Karpas-422 (cell line): ENCODE measurements at regions not wholly inside any gene's neighbourhood (a gene's known extent, or its start where the extent isn't known, plus 50 kb on each side); places are given as distances from the start of the nearest gene placed in this dataset.

Source experiments
- DNase-seq: peaks from one replicate; pipeline ENCODE4 v3.0.0-alpha.2; 2015
- H2AFZ ChIP-seq: fragments of 200-600 bp; sonication (generic); 2 replicates; pipeline ENCODE4 v1.6.1; 2014; ENCODE audit warnings: antibody characterized with exemption, low read length, mixed read lengths
- H3K27ac ChIP-seq: fragments of 200-600 bp; sonication (generic); 2 replicates; pipeline ENCODE4 v1.5.1; 2014; ENCODE audit warnings: mild to moderate bottlenecking, low read length, moderate library complexity
- H3K27me3 ChIP-seq: fragments of 200-600 bp; sonication (generic); 2 replicates; pipeline ENCODE4 v1.6.1; 2014; ENCODE audit warnings: low read length, mixed read lengths
- H3K36me3 ChIP-seq: fragments of 200-600 bp; sonication (generic); 2 replicates; pipeline ENCODE4 v1.6.1; 2014; ENCODE audit warnings: low read length, mixed read lengths; ENCODE audit not compliant: insufficient read depth
- H3K4me1 ChIP-seq: fragments of 200-600 bp; sonication (generic); 2 replicates; pipeline ENCODE4 v1.6.1; 2014; ENCODE audit warnings: mild to moderate bottlenecking, low read length, mixed read lengths
- H3K4me2 ChIP-seq: fragments of 200-600 bp; sonication (generic); 2 replicates; pipeline ENCODE4 v1.6.1; 2014; ENCODE audit warnings: low read length, low read depth, mild to moderate bottlenecking; ENCODE audit not compliant: poor library complexity, severe bottlenecking
- H3K4me3 ChIP-seq: fragments of 200-600 bp; sonication (generic); 2 replicates; pipeline ENCODE4 v1.5.1; 2014; ENCODE audit warnings: mild to moderate bottlenecking, antibody characterized with exemption, low read length, mixed read lengths
- H3K79me2 ChIP-seq: fragments of 200-600 bp; sonication (generic); 2 replicates; pipeline ENCODE4 v1.6.1; 2014; ENCODE audit warnings: mild to moderate bottlenecking, low read length, mixed read lengths
- H3K9ac ChIP-seq: fragments of 200-600 bp; sonication (generic); 2 replicates; pipeline ENCODE4 v1.6.0; 2014; ENCODE audit warnings: low read length
- H3K9me2 ChIP-seq: fragments of 200-600 bp; sonication (generic), shearing (Covaris generic); replicated peaks from 2 replicates; pipeline ENCODE4 v1.6.0; 2014; ENCODE audit warnings: mild to moderate bottlenecking, low read length, moderate library complexity; ENCODE audit not compliant: insufficient read depth
- H3K9me3 ChIP-seq: fragments of 300-700, 200-600 bp; sonication (generic); 2 replicates; pipeline ENCODE4 v1.6.1; 2014; ENCODE audit warnings: low read length, mixed read lengths
- H4K20me1 ChIP-seq: fragments of 200-600 bp; sonication (generic); 2 replicates; pipeline ENCODE4 v1.6.1; 2014; ENCODE audit warnings: mild to moderate bottlenecking, antibody characterized with exemption, low read length, low read depth; ENCODE audit not compliant: insufficient read depth

DNA sequence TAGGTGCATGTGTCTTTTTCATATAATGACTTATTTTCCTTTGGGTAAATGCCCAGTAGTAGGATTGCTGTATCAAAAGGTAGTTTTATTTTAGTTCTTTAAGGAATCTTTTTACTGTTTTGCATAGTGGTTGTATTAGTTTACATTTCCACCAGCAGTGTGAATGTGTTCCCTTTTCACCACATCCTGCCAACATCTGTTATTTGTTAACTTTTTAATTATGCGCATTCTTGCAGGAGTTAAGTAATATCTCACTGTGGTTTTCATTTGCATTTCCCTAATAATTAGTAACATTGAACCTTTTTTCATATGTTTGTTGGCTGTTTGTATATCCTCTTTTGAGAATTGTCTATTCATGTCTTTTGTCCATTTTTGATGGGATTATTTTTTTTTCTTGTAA lies 1761.9 kb downstream of the PLA2G4A start:
- no peak overlapping the region for H3K4me2 ChIP-seq
- no peaks in the 10 kb centered on the region for H3K36me3 ChIP-seq
- no peaks in the 10 kb centered on the region for H3K27me3 ChIP-seq
- no peaks in the 10 kb centered on the region for H4K20me1 ChIP-seq
- H3K27ac ChIP-seq, result no peak overlapping the region
- H3K4me3 ChIP-seq, result no peak overlapping the region
- no peak for DNase-seq
- peaks cover 21% of the 10 kb centered on the region; the same call in 1 of the 2 replicates for H3K9me3 ChIP-seq
- no peaks in the 10 kb centered on the region for H3K79me2 ChIP-seq
- H3K9me2 ChIP-seq, result no peaks in the 10 kb centered on the region
- H3K9ac ChIP-seq, result no peak overlapping the region
- no peaks in the 10 kb centered on the region for H3K4me1 ChIP-seq
- H2AFZ ChIP-seq, result no peak overlapping the region

DNA sequence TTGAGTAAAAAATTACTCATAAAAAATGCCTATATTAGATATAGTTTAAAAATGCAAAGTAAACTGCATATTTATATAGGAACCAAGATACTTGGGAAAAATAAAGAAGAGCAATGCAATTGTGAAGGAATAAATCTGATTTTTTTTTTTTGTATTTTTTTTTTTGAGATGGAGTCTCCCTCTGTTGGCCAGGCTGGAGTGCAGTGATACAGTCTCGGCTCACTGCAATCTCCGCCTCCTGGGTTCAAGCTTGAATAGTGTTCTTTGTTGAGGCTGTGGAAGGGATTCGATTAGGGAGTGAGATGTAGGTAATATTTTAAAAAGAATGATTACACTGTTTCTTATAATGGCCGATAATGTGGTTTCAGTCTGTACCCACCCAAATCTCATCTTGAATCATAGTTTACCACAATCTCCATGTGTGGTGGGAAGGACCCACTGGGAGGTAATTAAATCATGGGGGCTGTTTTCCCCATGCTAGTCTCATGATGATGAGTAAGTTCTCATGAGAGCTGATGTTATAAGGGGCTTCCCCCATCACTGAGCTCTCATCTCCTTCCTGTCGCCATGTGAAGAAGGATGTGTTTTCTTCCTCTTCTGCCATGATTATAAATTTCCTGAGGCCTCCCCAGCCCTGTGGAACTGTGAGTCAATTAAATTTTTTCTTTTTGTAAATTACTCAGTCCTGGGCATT lies 1765.9 kb downstream of the PLA2G4A start:
- H3K27ac ChIP-seq, result no peak overlapping the region

DNA sequence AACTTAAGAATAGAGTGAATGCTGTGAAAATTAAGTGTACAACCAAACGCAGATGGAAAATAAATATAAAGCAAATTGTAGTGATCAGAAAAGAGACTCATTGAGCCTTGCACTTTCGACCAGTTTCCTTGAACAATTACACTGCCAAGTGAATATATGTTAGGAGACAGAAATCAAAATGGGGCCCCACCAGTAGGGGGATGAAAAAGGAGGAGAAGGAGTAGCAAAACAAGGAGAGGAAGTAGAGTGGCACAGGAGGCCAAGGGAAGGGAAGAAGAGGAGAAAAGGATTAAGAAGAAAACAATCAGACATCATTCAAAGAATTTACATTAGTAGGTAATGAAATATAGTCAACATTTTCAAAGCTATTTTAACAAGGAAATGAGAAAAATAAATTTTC lies 1770.6 kb downstream of the PLA2G4A start:
- no peak overlapping the region for H3K9ac ChIP-seq
- H3K36me3 ChIP-seq, result no peaks in the 10 kb centered on the region
- no peaks in the 10 kb centered on the region for H3K79me2 ChIP-seq
- H3K27me3 ChIP-seq, result no peaks in the 10 kb centered on the region
- H3K4me2 ChIP-seq, result no peak overlapping the region
- H2AFZ ChIP-seq, result no peak overlapping the region
- H3K4me3 ChIP-seq, result no peak overlapping the region
- no peaks in the 10 kb centered on the region for H3K4me1 ChIP-seq
- no peaks in the 10 kb centered on the region for H3K9me2 ChIP-seq
- no peak overlapping the region for H3K27ac ChIP-seq
- peaks cover 7% of the 10 kb centered on the region; the same call in 1 of the 2 replicates for H3K9me3 ChIP-seq
- no peak for DNase-seq
- H4K20me1 ChIP-seq, result no peaks in the 10 kb centered on the region

More for the DNA sequence above, 1765.9 kb downstream of the PLA2G4A start:
- Histone ChIP-seq H4K20me1 (no peaks in the 10 kb centered on the region), H3K4me2 (no peak overlapping the region), H3K9me2 (no peaks in the 10 kb centered on the region), H3K27me3 (no peaks in the 10 kb centered on the region), H2AFZ (no peak overlapping the region), H3K36me3 (no peaks in the 10 kb centered on the region), H3K4me1 (no peaks in the 10 kb centered on the region), H3K4me3 (no peak overlapping the region), H3K79me2 (no peaks in the 10 kb centered on the region), H3K9me3 (peaks cover 19% of the 10 kb centered on the region; the same call in 1 of the 2 replicates), H3K9ac (no peak overlapping the region)
- DNase-seq, result no peak

DNA sequence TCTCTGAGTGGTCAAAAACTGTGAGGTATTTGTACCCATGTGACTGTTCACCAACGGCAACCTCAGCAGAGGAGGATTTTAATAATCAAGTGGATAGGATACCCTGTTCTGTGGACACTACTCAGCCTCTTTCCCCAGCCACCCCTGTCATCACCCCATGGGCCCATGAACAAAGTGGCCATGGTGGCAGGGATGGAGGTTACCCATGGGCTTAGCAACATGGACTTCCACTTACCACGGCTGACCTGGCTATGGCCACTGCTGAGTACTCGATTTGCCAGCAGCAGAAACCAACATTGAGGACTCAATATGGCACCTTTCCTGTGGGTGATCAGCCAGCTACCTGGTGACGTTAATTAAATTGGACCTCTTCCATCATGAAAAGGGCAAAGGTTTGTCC lies 1782.7 kb downstream of the PLA2G4A start:
- DNase-seq, result no peak
- H3K9me2 ChIP-seq, result no peaks in the 10 kb centered on the region
- no peaks in the 10 kb centered on the region for H4K20me1 ChIP-seq
- H3K4me3 ChIP-seq, result no peak overlapping the region
- H3K4me2 ChIP-seq, result no peak overlapping the region
- H2AFZ ChIP-seq, result no peak overlapping the region
- H3K4me1 ChIP-seq, result no peaks in the 10 kb centered on the region
- no peak overlapping the region for H3K9ac ChIP-seq
- no peaks in the 10 kb centered on the region for H3K79me2 ChIP-seq
- H3K27me3 ChIP-seq, result no peaks in the 10 kb centered on the region
- H3K9me3 ChIP-seq, result peaks cover 26% of the 10 kb centered on the region
- H3K36me3 ChIP-seq, result no peaks in the 10 kb centered on the region
- no peak overlapping the region for H3K27ac ChIP-seq

DNA sequence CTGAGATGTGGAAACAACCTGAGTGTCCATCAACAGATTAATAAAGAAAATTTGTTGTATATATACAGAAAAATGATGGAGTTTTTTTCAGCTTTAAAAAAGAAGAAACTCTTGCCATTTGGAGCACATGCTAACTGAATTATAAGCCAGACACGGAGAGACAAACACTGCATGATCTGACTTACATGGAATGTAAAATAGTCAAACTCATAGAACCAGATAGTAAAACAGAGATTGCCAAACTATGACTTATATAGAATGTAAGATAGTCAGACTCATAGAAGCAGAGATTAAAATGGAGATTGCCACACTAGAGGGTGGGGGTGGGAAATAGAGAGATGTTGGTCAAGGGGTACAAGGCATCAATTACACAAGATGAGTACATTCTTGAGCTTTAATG lies 1786.6 kb downstream of the PLA2G4A start:
- peaks cover 29% of the 10 kb centered on the region for H3K9me3 ChIP-seq

DNA sequence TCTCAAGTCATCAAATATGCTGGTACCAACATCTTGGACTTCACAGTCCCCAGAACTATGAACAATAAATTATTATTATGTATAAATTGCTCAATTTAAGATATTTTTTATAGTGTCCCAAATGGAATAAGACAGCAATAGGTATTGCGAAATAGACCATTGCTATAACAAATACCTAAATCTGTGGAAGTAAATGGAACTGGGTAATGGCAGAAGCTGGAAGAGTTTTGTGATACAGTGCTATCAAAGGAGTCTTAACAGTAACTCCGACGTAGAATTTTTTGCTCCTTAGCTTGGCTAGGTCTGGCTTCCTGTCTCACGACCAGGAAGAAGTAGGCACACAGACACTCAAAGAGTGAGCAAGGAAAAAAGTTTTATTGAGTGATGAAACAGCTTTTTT lies 1791.5 kb downstream of the PLA2G4A start:
- no peak overlapping the region for H3K27ac ChIP-seq
- no peak overlapping the region for H3K4me2 ChIP-seq
- H3K9me2 ChIP-seq, result no peaks in the 10 kb centered on the region
- H2AFZ ChIP-seq, result no peak overlapping the region
- no peak for DNase-seq
- H3K9ac ChIP-seq, result no peak overlapping the region
- H3K4me1 ChIP-seq, result no peaks in the 10 kb centered on the region
- H3K4me3 ChIP-seq, result no peak overlapping the region
- no peaks in the 10 kb centered on the region for H4K20me1 ChIP-seq
- no peaks in the 10 kb centered on the region for H3K36me3 ChIP-seq
- H3K9me3 ChIP-seq, result peaks cover 12% of the 10 kb centered on the region
- no peaks in the 10 kb centered on the region for H3K27me3 ChIP-seq
- H3K79me2 ChIP-seq, result no peaks in the 10 kb centered on the region

More for the DNA sequence above, 1786.6 kb downstream of the PLA2G4A start:
- Histone ChIP-seq H3K36me3 (no peaks in the 10 kb centered on the region), H4K20me1 (no peaks in the 10 kb centered on the region), H3K79me2 (no peaks in the 10 kb centered on the region), H3K27me3 (no peaks in the 10 kb centered on the region), H3K4me2 (no peak overlapping the region), H3K9me2 (no peaks in the 10 kb centered on the region), H3K27ac (no peak overlapping the region), H3K4me1 (no peaks in the 10 kb centered on the region), H2AFZ (no peak overlapping the region), H3K4me3 (no peak overlapping the region), H3K9ac (no peak overlapping the region)
- no peak for DNase-seq

DNA sequence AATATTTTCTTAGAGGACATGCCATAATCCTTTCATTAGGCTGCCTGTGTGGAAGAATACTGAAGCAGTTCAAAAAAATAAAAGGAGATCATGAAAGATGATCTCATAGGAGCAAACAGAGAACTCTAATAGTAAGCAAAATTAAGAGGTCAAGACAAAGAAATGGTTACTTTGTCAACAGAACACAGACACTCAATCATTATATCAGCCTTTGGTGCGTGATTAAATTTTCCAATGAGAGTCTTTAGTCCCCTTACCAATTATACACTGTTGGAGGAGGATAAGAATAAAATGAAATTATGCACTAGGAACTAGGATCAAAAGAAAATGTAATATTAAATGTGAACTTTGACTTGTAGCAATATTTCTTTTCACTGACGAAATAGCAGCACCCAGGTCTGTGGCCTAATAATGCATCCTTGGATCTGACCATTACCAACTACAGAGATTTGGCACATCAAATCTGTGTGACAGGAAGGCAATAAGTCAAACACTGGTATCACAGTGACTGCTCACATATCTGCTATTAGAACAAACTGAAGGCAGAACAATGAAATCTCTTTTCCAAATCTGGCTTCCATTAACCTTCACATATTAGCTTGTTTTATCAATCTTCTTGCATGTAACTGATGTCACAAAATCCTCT lies 1812.9 kb downstream of the PLA2G4A start:
- no peak overlapping the region for H3K9ac ChIP-seq
- no peaks in the 10 kb centered on the region for H3K36me3 ChIP-seq
- no peaks in the 10 kb centered on the region for H3K4me1 ChIP-seq
- no peak overlapping the region for H3K4me2 ChIP-seq
- no peaks in the 10 kb centered on the region for H3K9me2 ChIP-seq
- no peak for DNase-seq
- H3K79me2 ChIP-seq, result no peaks in the 10 kb centered on the region
- peaks cover 28% of the 10 kb centered on the region for H3K9me3 ChIP-seq
- H4K20me1 ChIP-seq, result no peaks in the 10 kb centered on the region
- H2AFZ ChIP-seq, result no peak overlapping the region
- H3K27ac ChIP-seq, result no peak overlapping the region
- H3K4me3 ChIP-seq, result no peak overlapping the region
- no peaks in the 10 kb centered on the region for H3K27me3 ChIP-seq

DNA sequence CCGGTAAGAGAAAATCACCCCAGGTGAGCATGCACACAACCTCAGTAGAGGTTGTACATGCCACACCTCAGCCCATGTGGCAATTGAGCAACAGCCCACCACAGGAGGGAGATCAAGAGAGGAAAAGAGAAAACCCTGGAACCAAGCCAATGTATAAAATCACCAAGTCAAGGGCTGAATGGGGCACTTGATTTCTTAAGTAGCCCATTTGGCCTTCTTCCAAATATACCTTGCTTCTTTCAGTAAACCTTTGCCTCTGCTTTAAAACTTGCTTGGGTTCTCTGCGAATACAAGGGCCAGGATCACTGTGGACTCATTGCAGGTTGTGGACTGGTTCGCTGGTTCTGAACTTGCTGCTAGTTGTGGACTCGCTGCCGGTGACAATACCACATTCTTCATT lies 1814.0 kb downstream of the PLA2G4A start:
- no peaks in the 10 kb centered on the region for H3K36me3 ChIP-seq
- H2AFZ ChIP-seq, result no peak overlapping the region
- H3K9ac ChIP-seq, result no peak overlapping the region
- no peaks in the 10 kb centered on the region for H3K79me2 ChIP-seq
- no peaks in the 10 kb centered on the region for H3K9me2 ChIP-seq
- H3K4me2 ChIP-seq, result no peak overlapping the region
- H3K9me3 ChIP-seq, result peaks cover 29% of the 10 kb centered on the region
- no peak overlapping the region for H3K4me3 ChIP-seq
- H3K27ac ChIP-seq, result no peak overlapping the region
- DNase-seq, result no peak
- no peaks in the 10 kb centered on the region for H4K20me1 ChIP-seq
- H3K4me1 ChIP-seq, result no peaks in the 10 kb centered on the region
- H3K27me3 ChIP-seq, result no peaks in the 10 kb centered on the region
